HG03039 (cell line): ENCODE measurements at regions not wholly inside any gene's neighbourhood (a gene's known extent, or its start where the extent isn't known, plus 50 kb on each side); places are given as distances from the start of the nearest gene placed in this dataset.
"Not testable (repeated sequence)": the region's sequence is repeated elsewhere in the genome, so short reads cannot be mapped to it uniquely, and the experiment has no call there.

ENCODE experiments used
- ATAC-seq: cut with Tn5 transposase; IDR thresholded peaks from one replicate; pipeline ENCODE4 v1.9.1; 2021; ENCODE audit warnings: mild to moderate bottlenecking, moderate library complexity; ENCODE audit not compliant: unreplicated experiment

DNA sequence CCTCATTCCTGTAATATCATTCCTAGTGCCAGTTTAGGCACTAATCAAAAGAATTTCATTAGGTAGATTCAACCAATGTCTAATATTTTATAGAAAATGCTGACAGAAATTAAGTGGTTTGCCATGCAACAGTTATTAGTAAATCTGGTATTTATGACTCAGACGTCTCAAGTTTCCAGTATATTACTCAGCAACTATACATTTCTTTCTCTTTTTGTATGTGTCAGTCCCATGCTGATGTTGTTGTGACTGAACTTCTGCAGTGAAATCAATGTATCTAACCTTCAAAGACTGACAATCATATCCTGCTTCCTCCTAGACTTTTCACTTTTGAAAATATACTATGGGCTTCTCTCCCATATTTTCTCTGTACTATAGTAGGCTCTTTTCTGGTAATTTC lies 822.5 kb downstream of the NR2F1-AS1 start:
- no peak for ATAC-seq

GRCh38 chr5:92749943-92750342 lies 831.1 kb downstream of the NR2F1-AS1 start:
- ATAC-seq: no peak

- no peak for ATAC-seq
Observed at GRCh38 chr5:92748072-92748676, 832.8 kb downstream of the NR2F1-AS1 start.

- ATAC-seq: no peak
Observed at GRCh38 chr5:92741906-92742305, 839.1 kb downstream of the NR2F1-AS1 start.

- no peak for ATAC-seq
Observed at GRCh38 chr5:92734211-92734940, 846.6 kb downstream of the NR2F1-AS1 start.

DNA sequence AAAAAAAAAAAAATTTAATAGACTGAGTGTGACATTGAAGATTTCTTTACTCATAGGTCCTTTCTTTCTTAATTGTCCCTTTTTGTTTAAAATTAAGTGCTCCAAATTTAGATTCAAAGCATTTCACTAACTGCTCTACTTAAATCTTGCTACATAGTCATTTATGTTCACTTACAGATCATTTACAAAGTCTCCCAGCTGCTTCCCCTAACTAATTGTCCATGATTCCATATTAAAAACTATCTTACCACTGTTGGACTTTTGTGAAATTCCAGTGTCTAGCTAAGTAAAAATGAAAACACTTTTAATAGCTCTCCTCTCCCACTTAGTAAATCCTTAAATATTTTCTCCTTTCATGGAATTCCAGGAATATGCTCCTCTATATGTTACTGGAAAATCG lies 850.5 kb downstream of the NR2F1-AS1 start:
- no peak for ATAC-seq

DNA sequence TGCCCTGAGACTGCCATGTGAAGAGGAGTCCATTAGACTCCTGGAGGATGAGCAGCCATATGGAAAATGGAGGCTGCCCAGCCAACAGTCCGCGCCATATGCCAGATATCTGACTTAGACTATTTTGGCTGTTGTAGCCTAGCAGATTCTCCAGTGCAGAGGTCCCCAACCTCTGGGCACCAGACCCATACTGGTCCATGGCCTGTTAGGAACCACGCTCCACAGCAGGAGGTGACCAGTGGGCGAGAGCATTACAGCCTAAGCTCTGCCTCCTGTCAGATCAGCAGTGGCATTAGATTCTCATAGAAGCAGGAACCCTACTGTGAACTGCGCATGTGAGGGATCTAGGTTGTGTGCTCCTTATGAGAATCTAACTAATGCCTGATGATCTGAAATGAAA lies 851.9 kb downstream of the NR2F1-AS1 start:
- no peak for ATAC-seq

DNA sequence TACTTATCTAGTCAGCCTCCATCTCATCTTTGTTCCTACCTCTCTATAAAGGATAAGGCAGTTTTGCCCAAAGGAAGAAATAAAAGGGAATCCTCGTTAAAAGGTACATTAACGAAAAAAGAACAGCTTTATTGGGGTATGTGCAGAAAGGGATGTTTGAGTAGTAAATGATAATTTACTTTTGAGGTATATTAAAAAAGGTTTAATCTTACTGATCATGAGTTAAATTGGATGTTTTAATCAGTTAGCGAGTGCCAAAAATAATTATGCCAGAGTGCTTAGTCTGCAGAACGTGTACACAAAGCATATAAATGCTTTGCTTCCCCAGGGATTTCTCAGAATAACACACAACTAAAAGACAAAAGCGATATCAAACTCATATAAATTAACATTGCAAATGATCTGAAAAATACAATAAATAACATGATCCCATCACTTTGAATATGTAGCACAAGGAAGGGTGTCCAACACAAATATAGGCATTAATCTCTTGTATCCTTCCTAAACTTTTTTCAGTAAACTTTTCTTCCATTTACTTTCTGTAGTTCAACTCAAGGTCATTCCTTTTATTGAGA lies 865.0 kb downstream of the NR2F1-AS1 start:
- no peak for ATAC-seq

DNA sequence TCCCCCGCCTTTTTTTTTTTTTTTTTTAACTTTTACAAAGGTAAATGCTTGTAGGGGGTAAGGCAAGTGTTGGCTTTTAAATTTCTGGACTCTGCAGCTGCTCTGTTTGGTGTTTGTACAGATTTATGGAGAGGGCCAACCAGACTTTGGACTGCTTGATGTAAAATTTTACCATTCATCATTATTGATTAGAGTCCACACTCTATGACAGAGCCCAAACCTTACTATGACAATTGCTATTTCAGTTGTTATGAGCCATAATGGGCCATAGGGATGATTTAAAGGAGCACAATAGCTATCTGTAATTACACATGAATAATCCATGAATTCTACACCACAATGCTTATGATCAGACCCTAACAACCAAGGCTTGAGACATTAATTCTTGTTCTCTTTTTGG lies 867.2 kb downstream of the NR2F1-AS1 start:
- ATAC-seq: no peak

DNA sequence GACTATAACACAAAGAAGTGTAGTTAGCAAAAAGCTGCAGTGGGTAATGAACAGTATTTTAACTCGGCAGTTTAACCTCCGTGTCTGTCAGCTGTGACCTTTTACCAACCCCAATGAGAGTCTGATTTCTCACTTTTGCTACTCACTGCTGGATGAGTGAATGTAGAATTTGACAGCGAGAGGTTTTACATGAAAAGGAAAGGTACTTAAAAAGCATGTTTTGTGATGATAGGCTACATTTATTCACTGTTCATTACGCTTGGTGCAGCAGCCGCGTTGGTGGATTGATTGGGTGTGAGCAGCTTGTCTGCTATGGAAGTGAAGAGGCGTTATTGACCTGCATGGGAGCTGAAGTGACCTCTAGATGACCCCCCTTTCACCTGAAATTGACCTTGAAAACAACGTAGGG lies 867.7 kb downstream of the NR2F1-AS1 start:
- no peak for ATAC-seq

DNA sequence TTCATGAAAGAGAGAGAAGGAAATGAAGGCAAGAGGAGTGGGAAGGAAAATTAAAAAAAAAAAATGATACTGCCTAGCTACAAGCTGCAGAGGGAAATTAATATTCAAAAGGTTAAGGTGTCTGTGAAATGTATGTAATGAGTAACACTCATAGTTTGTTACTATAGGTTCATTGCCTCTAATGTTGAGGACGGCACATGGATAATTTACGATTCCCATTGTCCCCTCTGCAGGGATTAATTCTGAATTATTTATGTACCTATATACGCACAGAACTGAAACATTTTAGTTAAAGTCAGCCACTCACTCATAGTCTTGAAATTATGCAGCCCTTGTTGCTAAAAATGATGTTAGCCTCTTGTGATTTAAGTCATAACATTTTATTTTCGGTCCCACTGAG lies 869.1 kb downstream of the NR2F1-AS1 start:
- no peak for ATAC-seq

DNA sequence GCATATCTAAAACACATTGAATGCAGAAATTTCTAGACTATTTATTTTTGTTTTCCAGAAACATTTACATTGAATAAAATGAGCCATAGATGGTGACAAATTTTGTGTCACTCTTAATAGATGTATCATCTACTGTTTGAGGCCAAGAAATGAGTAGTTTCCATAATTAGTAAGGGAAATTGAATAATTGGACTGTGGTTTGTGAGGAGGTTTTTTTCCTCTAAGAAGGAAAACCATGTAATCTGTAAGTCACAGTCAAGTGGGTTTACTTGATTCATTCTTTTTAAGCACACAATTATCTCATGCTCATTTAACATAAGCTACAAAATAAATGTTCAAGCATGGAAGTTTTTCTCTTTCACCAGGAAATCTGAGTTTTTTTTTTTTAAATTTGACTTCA lies 876.4 kb downstream of the NR2F1-AS1 start:
- no peak for ATAC-seq

GRCh38 chr5:92703976-92704375 lies 877.0 kb downstream of the NR2F1-AS1 start:
- ATAC-seq: no peak

DNA sequence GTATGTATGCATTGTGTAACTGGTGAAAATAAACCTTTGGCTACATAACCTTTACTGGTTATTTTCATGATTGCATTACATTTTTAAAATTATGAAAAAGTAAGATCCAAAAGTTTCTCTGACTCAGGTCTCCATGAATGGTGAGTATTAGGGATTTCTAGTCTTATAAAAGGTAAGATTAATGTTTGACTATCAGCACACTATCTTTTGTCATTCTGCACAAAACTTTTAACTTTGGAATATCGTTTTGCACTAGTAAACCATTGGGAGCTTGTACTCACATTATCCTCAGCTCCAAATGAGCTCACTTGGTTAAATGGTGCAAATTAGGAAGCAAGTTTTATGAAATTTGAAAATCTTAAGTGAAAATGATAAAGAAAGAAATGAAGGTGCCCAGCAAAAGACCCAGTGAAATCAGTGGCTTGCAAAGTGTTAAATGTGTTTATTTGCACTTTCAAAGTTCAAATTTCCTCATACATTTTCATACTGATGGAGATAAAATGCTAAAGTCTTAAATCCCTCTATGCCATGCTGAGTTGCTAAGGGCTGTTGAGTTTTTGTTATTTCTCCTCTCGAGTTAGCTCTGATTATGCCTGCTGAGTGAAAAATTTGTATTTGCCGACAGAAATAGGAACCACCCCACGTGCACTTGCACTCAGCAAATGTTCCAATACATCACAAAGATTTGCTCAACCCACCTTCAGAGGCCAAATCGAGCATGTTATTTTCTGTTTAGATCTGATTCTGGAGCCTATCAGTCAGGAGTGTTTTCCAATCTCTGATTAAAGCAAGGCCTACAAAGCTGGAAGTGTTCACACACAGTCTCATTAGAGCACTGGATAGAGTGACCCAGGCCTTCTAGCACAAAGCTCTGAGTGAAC lies 885.7 kb downstream of the NR2F1-AS1 start:
- no peak for ATAC-seq

GRCh38 chr5:92694067-92694466 lies 887.0 kb downstream of the NR2F1-AS1 start:
- ATAC-seq: no peak

DNA sequence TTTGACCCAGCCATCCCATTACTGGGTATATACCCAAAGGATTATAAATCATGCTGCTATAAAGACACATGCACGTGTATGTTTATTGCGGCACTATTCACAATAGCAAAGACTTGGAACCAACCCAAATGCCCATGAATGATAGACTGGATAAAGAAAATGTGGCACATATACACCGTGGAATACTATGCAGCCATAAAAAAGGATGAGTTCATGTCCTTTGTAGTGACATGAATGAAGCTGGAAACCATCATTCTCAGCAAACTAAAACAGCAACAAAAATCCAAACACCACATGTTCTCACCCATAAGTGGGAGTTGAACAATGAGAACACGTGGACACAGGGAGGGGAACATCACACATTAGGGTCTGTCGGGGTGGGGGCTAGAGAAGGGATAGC lies 889.1 kb downstream of the NR2F1-AS1 start:
- not testable (repeated sequence) for ATAC-seq

- ATAC-seq: no peak
Observed at GRCh38 chr5:92687821-92688722, 892.9 kb downstream of the NR2F1-AS1 start.

GRCh38 chr5:92678640-92679039 lies 902.4 kb downstream of the NR2F1-AS1 start:
- no peak for ATAC-seq

- ATAC-seq: no peak
Observed at GRCh38 chr5:92676215-92677165, 904.5 kb downstream of the NR2F1-AS1 start.
